Tibial artery (tissue), 4 donors: ENCODE measurements at regions not wholly inside any gene's neighbourhood (a gene's known extent, or its start where the extent isn't known, plus 50 kb on each side); places are given as distances from the start of the nearest gene placed in this dataset.
"Not testable (repeated sequence)": the region's sequence is repeated elsewhere in the genome, so short reads cannot be mapped to it uniquely, and the experiment has no call there.

ENCODE experiments used
- DNase-seq, 2 donors: peaks; one replicate each; pipeline ENCODE4 v3.0.0-alpha.2; 2019
- H3K27ac ChIP-seq, 2 donors: fragments of 200-600 bp; sonication (generic) in 1 of 2; 1 replicate in 1 of 2; 2 replicates in 1 of 2; pipeline ENCODE4 v1.5.1; 2018 to 2019; ENCODE audit warnings: mild to moderate bottlenecking in 1 of 2
- H3K27me3 ChIP-seq, 2 donors: fragments of 200-600 bp; sonication (generic) in 1 of 2; one replicate each; pipeline versions ENCODE4 v1.5.1 to v1.6.0; 2016 to 2019
- H3K36me3 ChIP-seq, 3 donors: fragments of 200-600 bp; sonication (generic) in 2 of 3; one replicate each; pipeline ENCODE4 v1.5.1; 2016 to 2019; ENCODE audit warnings: mild to moderate bottlenecking in 2 of 3
- H3K4me1 ChIP-seq, 4 donors: fragments of 200-600 bp; sonication (generic) in 2 of 4; 1 replicate in 3 of 4; 2 replicates in 1 of 4; pipeline ENCODE4 v1.5.1; 2016 to 2019
- H3K4me3 ChIP-seq, 2 donors: fragments of 200-600 bp; sonication (generic) in 1 of 2; 1 replicate in 1 of 2; 2 replicates in 1 of 2; pipeline ENCODE4 v1.5.1; 2018 to 2019; ENCODE audit warnings: mild to moderate bottlenecking in 2 of 2
- H3K9me3 ChIP-seq, 3 donors: fragments of 200-600 bp; sonication (generic) in 1 of 3; one replicate each; pipeline ENCODE4 v1.5.1; 2016 to 2019
- CTCF ChIP-seq, 2 experiments: fragments of 200-600 bp in 1 of 2; fragments of 450-650 bp in 1 of 2; IDR thresholded peaks; one replicate each; pipeline ENCODE4 v1.5.1; 2017 to 2019; ENCODE audit warnings: antibody characterized with exemption in 2 of 2, mild to moderate bottlenecking in 1 of 2, moderate library complexity in 1 of 2
- intact Hi-C: fragments of 100-400 bp; cut with DNase I; formaldehyde crosslinking; loops from one replicate; pipeline ENCODE4 v1.15.0; 2023; ENCODE audit warnings: low total_unique reads

GRCh38 chr17:77332981-77333685, 192.4 kb downstream of the SEC14L1 start:
- Histone ChIP-seq H3K36me3 (no peaks in the 10 kb centered on the region), H3K4me1 (peaks cover 0 to 17% (median 11%) of the 10 kb centered on the region in 4 donors), H3K27ac (no peak overlapping the region), H3K4me3 (no peak overlapping the region), H3K27me3 (no peaks in the 10 kb centered on the region), H3K9me3 (peaks cover 0 to 10% (median 0%) of the 10 kb centered on the region in 3 donors)
- DNase-seq = peak in 1 of 2 donors; percentile 29
- intact Hi-C loops = no loop called here
- no peak for TF ChIP-seq CTCF (IDR thresholded peaks at IDR 0.05)

GRCh38 chr17:77337150-77337549, 196.4 kb downstream of the SEC14L1 start:
- Histone ChIP-seq H3K27me3 (no peaks in the 10 kb centered on the region), H3K4me3 (no peak overlapping the region), H3K36me3 (no peaks in the 10 kb centered on the region), H3K9me3 (peaks cover 0 to 10% (median 0%) of the 10 kb centered on the region in 3 donors), H3K27ac (no peak overlapping the region), H3K4me1 (peaks cover 0 to 6% (median 0%) of the 10 kb centered on the region in 4 donors)
- intact Hi-C loops = no loop called here
- no peak for TF ChIP-seq CTCF (IDR thresholded peaks at IDR 0.05)
- DNase-seq = no peak

GRCh38 chr17:77341069-77341541, 200.3 kb downstream of the SEC14L1 start:
- H3K4me3 ChIP-seq = no peak overlapping the region
- peaks cover 0 to 12% (median 8%) of the 10 kb centered on the region in 4 donors for H3K4me1 ChIP-seq
- no peak overlapping the region for H3K27ac ChIP-seq
- peaks cover 0 to 10% (median 0%) of the 10 kb centered on the region in 3 donors for H3K9me3 ChIP-seq
- TF ChIP-seq CTCF (IDR thresholded peaks at IDR 0.05) = no peak
- H3K27me3 ChIP-seq = no peaks in the 10 kb centered on the region
- intact Hi-C loops = no loop called here
- peak in 1 of 2 donors; percentile 15 for DNase-seq
- no peaks in the 10 kb centered on the region for H3K36me3 ChIP-seq

- H3K27me3 ChIP-seq, H3K9me3 ChIP-seq, H3K4me3 ChIP-seq, H3K36me3 ChIP-seq, intact Hi-C loops, H3K27ac ChIP-seq: not testable (repeated sequence)
- DNase-seq = peak in 1 of 2 donors; percentile 28
- H3K4me1 ChIP-seq = peaks cover 0 to 12% (median 9%) of the 10 kb centered on the region in 4 donors
These were observed 201.9 kb downstream of the SEC14L1 start for GRCh38 chr17:77342656-77342990.

GRCh38 chr17:77343031-77343800, 202.4 kb downstream of the SEC14L1 start:
- Histone ChIP-seq H3K4me3 (no peak overlapping the region), H3K36me3 (no peaks in the 10 kb centered on the region), H3K9me3 (no peaks in the 10 kb centered on the region), H3K27ac (no peak overlapping the region), H3K27me3 (no peaks in the 10 kb centered on the region), H3K4me1 (peaks cover 0 to 12% (median 9%) of the 10 kb centered on the region in 4 donors)
- intact Hi-C loops = no loop called here
- DNase-seq = peak in 1 of 2 donors; percentile 19
- TF ChIP-seq CTCF (IDR thresholded peaks at IDR 0.05) = no peak

- Histone ChIP-seq H3K9me3 (no peaks in the 10 kb centered on the region), H3K4me1 (peaks cover 0 to 12% (median 9%) of the 10 kb centered on the region in 4 donors), H3K27me3 (no peaks in the 10 kb centered on the region), H3K36me3 (no peaks in the 10 kb centered on the region), H3K27ac (no peak overlapping the region), H3K4me3 (no peak overlapping the region)
- DNase-seq = no peak
- TF ChIP-seq CTCF (IDR thresholded peaks at IDR 0.05) = no peak
- intact Hi-C loops = no loop called here
These were observed 203.3 kb downstream of the SEC14L1 start for GRCh38 chr17:77344038-77344437.
